ENCODE measurements at regions not wholly inside any gene's neighbourhood (a gene's known extent, or its start where the extent isn't known, plus 50 kb on each side); places are given as distances from the start of the nearest gene placed in this dataset.

DNA sequence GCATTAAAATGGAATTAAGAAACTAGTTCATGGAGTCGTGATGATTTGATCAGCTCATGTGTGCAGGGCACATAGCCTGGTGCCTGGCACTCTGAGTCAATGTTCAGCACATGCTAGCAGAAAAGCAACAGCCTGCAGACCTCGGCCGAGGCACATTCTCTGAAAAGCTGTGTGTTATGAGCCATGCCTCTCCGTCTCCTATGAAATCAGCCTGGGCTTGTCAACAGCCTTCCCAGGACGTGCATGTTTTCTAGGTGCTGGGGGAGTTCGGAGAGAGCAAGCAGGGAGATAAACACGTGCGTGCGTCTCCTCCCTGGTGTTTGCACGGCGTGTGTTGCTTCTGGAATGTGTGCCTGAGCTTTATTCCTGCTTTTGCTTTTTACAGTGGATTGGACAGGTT lies 207.8 kb upstream of the KCNG1 start:
- TF ChIP-seq CTCF (optimal IDR thresholded peaks at IDR 0.05 in 1 of 3, IDR thresholded peaks at IDR 0.05 in 1 of 3, conservative IDR thresholded peaks at IDR 0.05 in 1 of 3; ENCODE audit: extremely low read depth in 1 of 3, insufficient read depth in 2 of 3, low read length in 3 of 3) = no peak
- no peak for TF ChIP-seq EZH2 (IDR thresholded peaks at IDR 0.05; ENCODE audit: low read length)
